Nephron progenitor cell (in vitro differentiated cells): ENCODE measurements at regions not wholly inside any gene's neighbourhood (a gene's known extent, or its start where the extent isn't known, plus 50 kb on each side); places are given as distances from the start of the nearest gene placed in this dataset.

Experiments used
- DNase-seq: peaks from one replicate; pipeline ENCODE4 v3.0.0; 2021
- H3K27ac Mint-ChIP-seq: 2 replicates; pipeline ENCODE4 v1.8.0; 2021; ENCODE audit warnings: mild to moderate bottlenecking, moderate library complexity, mixed read lengths
- H3K27me3 Mint-ChIP-seq: 2 replicates; pipeline ENCODE4 v1.8.0; 2021; ENCODE audit warnings: mild to moderate bottlenecking, low read depth, mixed read lengths; ENCODE audit not compliant: poor library complexity
- H3K36me3 Mint-ChIP-seq: 2 replicates; pipeline ENCODE4 v1.8.0; 2021; ENCODE audit warnings: low read depth, mixed read lengths
- H3K4me1 Mint-ChIP-seq: 2 replicates; pipeline ENCODE4 v1.8.0; 2021; ENCODE audit warnings: mixed read lengths
- H3K4me3 Mint-ChIP-seq: 2 replicates; pipeline ENCODE4 v1.8.0; 2021; ENCODE audit warnings: mild to moderate bottlenecking, moderate library complexity, mixed read lengths
- H3K9me3 Mint-ChIP-seq: 2 replicates; pipeline ENCODE4 v1.8.0; 2021; ENCODE audit warnings: mild to moderate bottlenecking, moderate library complexity, mixed read lengths
- TF ChIP-seq, protein P1 (sequence below): fragments of 200-600 bp; sonication (generic); IDR thresholded peaks from 2 replicates; pipeline ENCODE4 v1.5.0; 2021; ENCODE audit warnings: antibody characterized with exemption

DNA sequence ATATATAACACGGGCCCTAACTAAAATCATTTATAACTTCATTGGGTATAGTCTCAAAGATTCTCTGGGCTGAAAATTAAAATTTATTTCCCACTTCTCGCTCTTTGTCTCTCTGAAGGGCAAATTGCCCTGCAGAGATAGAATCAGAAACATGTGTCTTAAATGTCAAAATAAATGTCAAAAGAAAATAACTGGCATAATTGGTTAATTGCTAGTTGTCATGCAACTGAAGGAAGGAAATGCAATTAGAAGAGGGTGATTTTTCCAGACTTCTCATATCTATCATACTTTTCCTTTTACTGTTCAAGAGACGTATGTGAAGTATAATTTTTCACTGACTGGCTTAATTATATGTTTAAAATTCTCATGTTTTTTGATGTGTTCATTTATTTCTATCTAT lies 80.3 kb upstream of the HMGCLL1 start:
- H3K4me3 Mint-ChIP-seq: no peak overlapping the region
- no peaks in the 10 kb centered on the region for H3K4me1 Mint-ChIP-seq
- no peak overlapping the region for H3K27ac Mint-ChIP-seq
- TF ChIP-seq, protein P1, sequence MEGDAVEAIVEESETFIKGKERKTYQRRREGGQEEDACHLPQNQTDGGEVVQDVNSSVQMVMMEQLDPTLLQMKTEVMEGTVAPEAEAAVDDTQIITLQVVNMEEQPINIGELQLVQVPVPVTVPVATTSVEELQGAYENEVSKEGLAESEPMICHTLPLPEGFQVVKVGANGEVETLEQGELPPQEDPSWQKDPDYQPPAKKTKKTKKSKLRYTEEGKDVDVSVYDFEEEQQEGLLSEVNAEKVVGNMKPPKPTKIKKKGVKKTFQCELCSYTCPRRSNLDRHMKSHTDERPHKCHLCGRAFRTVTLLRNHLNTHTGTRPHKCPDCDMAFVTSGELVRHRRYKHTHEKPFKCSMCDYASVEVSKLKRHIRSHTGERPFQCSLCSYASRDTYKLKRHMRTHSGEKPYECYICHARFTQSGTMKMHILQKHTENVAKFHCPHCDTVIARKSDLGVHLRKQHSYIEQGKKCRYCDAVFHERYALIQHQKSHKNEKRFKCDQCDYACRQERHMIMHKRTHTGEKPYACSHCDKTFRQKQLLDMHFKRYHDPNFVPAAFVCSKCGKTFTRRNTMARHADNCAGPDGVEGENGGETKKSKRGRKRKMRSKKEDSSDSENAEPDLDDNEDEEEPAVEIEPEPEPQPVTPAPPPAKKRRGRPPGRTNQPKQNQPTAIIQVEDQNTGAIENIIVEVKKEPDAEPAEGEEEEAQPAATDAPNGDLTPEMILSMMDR: no peak
- no peaks in the 10 kb centered on the region for H3K36me3 Mint-ChIP-seq
- peaks cover 2% of the 10 kb centered on the region for H3K27me3 Mint-ChIP-seq
- H3K9me3 Mint-ChIP-seq: peaks cover 28% of the 10 kb centered on the region
- DNase-seq: no peak

DNA sequence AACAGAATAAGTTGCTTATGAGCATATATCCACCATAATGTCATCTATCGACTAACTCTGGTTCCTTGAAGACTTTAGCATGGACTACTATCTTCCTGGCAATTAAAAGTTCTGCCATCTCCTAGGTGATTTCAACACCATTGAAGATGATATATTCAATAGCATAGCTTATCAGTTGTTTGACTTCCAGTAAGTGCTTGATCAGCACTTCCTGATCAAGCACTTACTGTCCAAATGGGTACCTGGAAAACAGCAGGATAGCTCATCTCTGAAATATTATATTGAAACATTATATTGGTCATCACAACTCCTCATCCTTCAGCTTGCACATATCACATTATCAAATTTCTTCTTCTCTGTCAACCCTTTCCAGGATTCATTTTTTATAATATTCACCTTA lies 75.5 kb upstream of the HMGCLL1 start:
- TF ChIP-seq, protein P1: no peak

DNA sequence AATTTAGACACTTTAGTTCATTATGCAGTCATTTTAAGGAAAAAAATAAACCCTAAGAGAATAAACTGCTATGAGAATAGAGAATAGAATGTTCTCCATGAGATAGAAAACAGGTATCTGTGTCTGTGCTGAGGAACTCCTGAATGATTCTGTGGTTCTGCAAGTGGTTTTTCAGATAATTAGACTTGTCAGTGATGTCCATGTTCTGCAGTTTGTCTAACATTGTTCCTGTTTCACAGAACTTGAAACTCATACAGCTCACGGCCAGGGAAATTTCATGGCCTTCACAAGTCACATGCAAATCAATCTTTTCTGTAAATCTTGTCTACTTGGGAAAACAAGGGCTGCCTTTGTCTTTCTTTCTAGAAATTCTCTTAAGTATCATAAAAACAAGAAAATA lies 73.4 kb upstream of the HMGCLL1 start:
- TF ChIP-seq, protein P1: no peak
- no peak overlapping the region for H3K27ac Mint-ChIP-seq
- H3K9me3 Mint-ChIP-seq: peaks cover 3% of the 10 kb centered on the region
- no peak for DNase-seq
- H3K4me3 Mint-ChIP-seq: no peak overlapping the region
- no peaks in the 10 kb centered on the region for H3K27me3 Mint-ChIP-seq
- H3K36me3 Mint-ChIP-seq: no peaks in the 10 kb centered on the region
- peaks cover 6% of the 10 kb centered on the region for H3K4me1 Mint-ChIP-seq

More for the DNA sequence above, 75.5 kb upstream of the HMGCLL1 start:
- peaks cover 6% of the 10 kb centered on the region for H3K4me1 Mint-ChIP-seq
- H3K27me3 Mint-ChIP-seq: no peaks in the 10 kb centered on the region
- H3K27ac Mint-ChIP-seq: no peak overlapping the region
- no peaks in the 10 kb centered on the region for H3K36me3 Mint-ChIP-seq
- no peak overlapping the region for H3K4me3 Mint-ChIP-seq
- peaks cover 5% of the 10 kb centered on the region for H3K9me3 Mint-ChIP-seq
- DNase-seq: no peak

DNA sequence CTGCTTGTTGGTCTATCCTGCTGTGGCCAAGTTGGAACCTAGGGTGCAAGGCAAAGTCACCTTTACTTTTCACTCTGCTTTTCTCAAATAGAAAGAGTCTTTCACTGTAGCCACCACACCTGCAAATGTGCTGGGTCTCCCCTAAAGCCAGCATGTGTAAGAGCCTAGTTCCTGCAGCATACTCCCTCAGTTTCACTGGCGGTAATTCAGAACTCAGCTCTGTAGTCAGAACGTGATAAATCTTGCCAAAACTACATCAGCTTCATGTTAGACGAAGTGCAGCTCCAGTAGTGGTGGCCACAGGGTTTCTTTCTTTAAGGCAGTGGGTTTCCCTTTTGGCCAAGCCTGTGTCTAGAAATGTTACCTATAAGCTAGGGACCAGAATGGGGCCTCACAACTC lies 72.0 kb upstream of the HMGCLL1 start:
- Mint-ChIP-seq H3K27me3 (no peaks in the 10 kb centered on the region), H3K4me3 (no peak overlapping the region), H3K4me1 (peaks cover 6% of the 10 kb centered on the region), H3K36me3 (no peaks in the 10 kb centered on the region), H3K9me3 (peaks cover 9% of the 10 kb centered on the region), H3K27ac (no peak overlapping the region)
- no peak for DNase-seq
- TF ChIP-seq, protein P1: no peak

DNA sequence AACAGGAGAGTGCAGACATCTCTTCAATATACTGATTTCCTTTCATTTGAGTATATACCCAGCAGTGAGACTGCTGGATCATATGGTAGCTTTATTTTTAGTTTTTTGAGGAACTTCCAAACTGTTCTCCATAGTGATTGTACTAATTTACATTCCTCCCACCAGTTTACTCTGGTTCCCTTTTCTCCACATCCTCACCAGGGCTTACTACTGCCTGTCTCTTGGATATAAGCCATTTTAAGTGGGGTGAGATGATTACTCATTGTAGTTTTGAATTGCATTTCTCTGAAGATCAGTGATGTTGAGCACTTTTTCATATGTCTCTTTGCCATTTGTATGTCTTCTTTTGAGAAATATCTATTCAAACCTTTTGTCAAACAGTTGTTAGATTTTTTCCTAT lies 64.9 kb upstream of the HMGCLL1 start:
- no peak for DNase-seq
- Mint-ChIP-seq H3K27ac (no peak overlapping the region), H3K27me3 (no peaks in the 10 kb centered on the region), H3K36me3 (no peaks in the 10 kb centered on the region), H3K4me1 (no peaks in the 10 kb centered on the region), H3K4me3 (no peak overlapping the region), H3K9me3 (peaks cover 26% of the 10 kb centered on the region)
- TF ChIP-seq, protein P1: no peak

DNA sequence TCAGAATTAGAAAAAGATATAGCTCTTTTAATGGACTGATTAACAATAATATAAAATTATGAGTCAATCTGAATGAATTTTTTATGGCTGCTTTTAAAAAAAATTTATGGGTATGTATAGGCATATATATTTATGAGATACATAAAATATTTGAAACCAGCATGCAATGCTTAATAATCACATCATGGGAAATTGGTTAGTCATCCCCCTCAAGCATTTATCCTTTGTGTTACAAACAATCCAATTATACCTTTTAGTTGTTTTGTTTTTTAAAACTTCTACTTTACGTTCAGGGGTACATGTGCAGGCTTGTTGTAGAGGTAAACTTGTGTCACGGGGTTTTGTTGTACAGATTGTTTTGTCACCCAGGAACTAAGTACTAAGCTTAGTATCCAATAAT lies 63.4 kb upstream of the HMGCLL1 start:
- no peaks in the 10 kb centered on the region for H3K27me3 Mint-ChIP-seq
- peaks cover 26% of the 10 kb centered on the region for H3K9me3 Mint-ChIP-seq
- no peaks in the 10 kb centered on the region for H3K4me1 Mint-ChIP-seq
- H3K4me3 Mint-ChIP-seq: no peak overlapping the region
- H3K27ac Mint-ChIP-seq: no peak overlapping the region
- TF ChIP-seq, protein P1: no peak
- H3K36me3 Mint-ChIP-seq: no peaks in the 10 kb centered on the region
- DNase-seq: no peak
